GDM1 (cell line): ENCODE measurements at regions not wholly inside any gene's neighbourhood (a gene's known extent, or its start where the extent isn't known, plus 50 kb on each side); places are given as distances from the start of the nearest gene placed in this dataset.
"Not testable (repeated sequence)": the region's sequence is repeated elsewhere in the genome, so short reads cannot be mapped to it uniquely, and the experiment has no call there.

ENCODE experiments used
- DNase-seq: peaks from one replicate; lab custom pipeline; 2025; lab: John Stamatoyannopoulos, UW

GRCh38 chr7:149714081-149714909 lies 59.1 kb downstream of the ZNF467 start:
- DNase-seq, result peak; percentile 82

DNA sequence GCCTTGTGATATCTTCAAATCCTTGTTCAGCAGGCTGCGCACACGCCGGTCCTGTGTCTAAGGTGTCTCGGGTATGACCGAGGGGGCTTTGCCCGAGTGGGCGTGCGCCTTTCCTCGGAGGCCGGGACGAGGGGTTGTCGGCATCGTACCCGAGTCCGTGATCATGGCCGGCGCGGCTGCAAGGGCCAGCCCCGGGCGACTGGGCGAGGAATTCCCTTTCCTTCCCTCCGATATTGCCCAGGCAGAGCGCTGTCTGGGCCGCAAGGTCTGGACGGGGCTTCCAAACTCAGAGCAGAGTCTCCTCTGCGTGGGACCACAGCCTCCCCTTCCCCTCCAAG lies 59.7 kb downstream of the ZNF467 start:
- no peak for DNase-seq

GRCh38 chr7:149713061-149713730 lies 60.2 kb downstream of the ZNF467 start:
- no peak for DNase-seq

- no peak for DNase-seq
Measured at GRCh38 chr7:149708026-149708425, 65.4 kb downstream of the ZNF467 start.

DNA sequence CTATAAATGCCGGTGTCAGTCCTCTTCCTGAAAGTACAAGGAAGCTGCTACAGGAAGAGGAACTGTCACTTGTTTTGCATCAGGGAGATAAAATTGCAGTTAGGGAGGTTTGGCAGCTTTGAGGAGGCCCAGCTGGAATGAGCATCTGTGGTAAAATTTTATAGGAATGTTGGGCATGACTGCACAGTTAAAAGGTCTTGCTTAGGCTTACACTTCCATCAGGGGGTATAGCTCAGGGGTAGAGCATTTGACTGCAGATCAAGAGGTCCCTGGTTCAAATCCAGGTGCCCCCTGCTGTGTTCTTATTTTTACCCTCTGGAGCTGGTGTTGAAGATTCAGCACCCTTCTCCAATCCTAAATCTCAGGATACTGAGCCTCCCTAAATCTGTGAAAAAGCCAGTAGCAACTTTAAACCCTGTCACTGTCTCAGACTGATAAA lies 65.9 kb downstream of the ZNF467 start:
- peak; percentile 45 for DNase-seq

GRCh38 chr7:149706398-149706797 lies 67.0 kb downstream of the ZNF467 start:
- no peak for DNase-seq

DNA sequence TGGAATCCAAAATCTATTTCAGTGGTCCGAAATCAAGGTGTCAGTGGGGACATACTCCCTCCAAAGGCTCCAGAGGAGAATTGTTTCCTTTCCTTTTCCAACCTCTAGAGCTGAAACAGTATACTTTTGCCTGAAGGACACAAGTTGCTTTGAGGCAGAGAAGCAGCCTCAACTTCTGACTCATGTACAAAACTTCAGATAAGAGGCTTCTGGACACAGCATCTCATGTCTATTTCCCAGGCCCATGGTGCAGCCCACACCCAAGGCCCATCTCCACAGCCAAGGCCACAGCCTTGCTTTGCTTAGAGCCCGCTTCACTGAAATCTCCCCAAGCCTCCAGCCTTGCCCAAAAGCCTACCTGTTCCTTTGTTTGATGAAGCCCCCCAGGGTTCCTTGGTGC lies 68.9 kb downstream of the ZNF467 start:
- no peak for DNase-seq

- DNase-seq, result no peak
Measured at GRCh38 chr7:149703044-149703650, 70.2 kb downstream of the ZNF467 start.

- DNase-seq, result no peak
Measured at GRCh38 chr7:149701495-149702240, 71.7 kb downstream of the ZNF467 start.

DNA sequence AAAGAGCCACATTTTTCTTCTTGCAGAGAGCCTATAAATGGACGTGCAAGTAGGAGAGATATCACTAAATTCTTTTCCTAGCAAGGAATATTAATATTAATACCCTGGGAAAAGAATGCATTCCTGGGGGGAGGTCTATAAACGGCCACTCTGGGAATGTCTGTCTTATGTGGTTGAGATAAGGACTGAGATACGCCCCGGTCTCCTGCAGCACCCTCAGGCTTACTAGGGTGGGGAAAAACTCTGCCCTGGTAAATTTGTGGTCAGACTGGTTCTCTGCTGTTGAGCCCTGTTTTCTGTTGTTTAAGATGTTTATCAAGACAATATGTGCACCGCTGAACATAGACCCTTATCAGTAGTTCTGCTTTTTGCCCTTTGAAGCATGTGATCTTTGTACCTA lies 75.6 kb downstream of the ZNF467 start:
- DNase-seq, result not testable (repeated sequence)

DNA sequence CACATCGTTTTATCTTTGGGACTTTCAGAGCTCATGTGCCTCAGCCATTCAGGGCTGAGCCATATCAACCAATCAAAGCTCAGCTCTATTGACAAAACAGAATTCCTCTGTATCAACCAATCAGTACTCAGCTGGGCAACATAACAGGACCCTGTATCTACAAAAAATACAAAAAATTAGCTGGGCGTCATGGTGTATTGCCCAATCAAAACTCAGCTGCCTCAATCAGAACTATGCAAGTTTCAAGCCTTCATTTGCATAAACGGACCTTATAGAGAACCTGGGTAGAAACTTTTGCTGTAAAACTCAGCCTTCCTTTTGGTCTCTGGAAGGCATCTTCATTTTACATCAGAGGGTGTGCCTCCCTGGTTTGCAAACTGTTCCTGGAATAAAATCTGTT lies 77.1 kb downstream of the ZNF467 start:
- no peak for DNase-seq

DNA sequence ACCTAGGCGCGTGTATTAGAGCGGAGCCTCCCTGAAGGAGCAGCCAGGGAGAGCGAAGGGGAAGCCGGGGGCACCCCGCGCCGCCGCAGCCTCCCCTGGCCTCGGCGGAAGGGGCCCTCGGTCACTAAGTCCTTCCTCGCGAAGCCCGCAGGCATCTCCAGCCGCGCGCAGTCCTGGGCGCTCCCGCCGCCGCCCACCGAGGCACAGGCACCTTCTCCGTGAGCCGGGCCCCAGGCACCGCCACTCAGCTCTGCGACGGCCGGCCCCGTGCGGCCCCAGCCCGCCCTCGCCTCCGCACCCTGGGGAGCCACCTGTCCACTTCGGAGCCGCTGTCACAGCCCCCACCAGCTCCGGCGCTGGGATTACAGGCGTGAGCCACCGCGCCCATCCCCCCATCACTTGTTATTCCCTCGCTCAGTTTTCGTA lies 80.8 kb downstream of the ZNF467 start:
- DNase-seq, result no peak

- DNase-seq, result no peak
Measured at GRCh38 chr7:149692056-149692455, 81.3 kb downstream of the ZNF467 start.

GRCh38 chr7:149690688-149691446 lies 82.5 kb downstream of the ZNF467 start:
- no peak for DNase-seq

- DNase-seq, result no peak
Measured at GRCh38 chr7:149689291-149689721, 84.1 kb downstream of the ZNF467 start.

DNA sequence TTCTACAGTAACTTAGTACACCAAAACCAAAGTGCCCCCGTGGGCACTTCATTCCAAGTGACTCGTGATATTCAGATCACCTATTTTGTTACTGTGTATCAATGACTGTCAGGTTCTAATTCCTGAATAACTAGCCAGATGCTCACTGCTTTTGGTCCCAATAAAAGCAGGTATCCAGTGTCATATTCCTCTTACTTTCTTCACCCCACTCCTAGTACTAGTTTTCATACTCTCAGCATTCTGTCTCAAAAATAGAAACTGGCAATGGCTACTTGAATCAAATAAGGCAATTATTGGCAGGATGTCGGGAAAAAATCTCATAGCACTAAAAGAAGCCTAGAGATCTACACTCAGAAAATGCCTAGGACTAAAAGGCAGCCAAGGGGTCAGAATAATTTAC lies 84.6 kb downstream of the ZNF467 start:
- DNase-seq, result no peak

- not testable (repeated sequence) for DNase-seq
Measured at GRCh38 chr7:149687820-149688219, 85.6 kb downstream of the ZNF467 start.

GRCh38 chr7:149686449-149686848 lies 86.9 kb downstream of the ZNF467 start:
- no peak for DNase-seq

DNA sequence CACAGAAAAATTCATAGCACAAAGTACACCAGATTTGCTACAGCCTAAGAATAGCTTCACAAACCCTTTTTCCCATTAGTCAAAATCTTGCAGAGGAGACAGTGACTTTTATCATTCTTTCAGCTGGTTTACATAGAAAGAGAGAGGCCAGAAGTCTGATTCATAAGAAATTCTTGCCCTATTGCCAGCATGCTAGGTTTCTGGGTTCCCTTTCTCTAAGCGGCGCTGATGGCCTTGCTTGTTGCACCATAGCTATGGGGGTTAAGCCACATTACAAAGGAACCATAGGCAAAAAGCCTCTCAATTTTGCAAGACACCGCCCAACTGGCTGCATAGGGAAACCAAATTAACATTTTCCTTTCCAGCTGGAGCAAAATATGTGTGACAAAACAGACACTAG lies 87.4 kb downstream of the ZNF467 start:
- no peak for DNase-seq

DNA sequence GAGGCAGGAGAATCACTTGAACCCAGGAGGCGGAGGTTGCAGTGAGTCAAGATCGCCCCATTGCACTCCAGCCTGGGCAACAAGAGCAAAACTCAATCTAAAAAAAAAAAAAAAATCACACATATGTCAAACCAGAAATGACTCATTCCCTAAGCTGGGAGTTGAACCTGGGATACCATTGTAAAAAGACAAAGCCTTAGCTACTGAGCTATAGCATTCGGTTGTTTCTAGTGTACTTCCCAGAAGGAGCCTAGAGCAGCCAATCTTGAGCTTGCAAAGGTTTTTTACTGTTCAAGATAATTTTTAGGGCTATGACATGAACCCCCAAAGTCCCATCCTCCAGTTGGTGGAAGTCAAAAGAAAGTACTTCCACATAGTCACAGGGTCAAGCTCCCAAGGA lies 87.9 kb downstream of the ZNF467 start:
- DNase-seq, result no peak

GRCh38 chr7:149683898-149684297 lies 89.5 kb downstream of the ZNF467 start:
- DNase-seq, result no peak

DNA sequence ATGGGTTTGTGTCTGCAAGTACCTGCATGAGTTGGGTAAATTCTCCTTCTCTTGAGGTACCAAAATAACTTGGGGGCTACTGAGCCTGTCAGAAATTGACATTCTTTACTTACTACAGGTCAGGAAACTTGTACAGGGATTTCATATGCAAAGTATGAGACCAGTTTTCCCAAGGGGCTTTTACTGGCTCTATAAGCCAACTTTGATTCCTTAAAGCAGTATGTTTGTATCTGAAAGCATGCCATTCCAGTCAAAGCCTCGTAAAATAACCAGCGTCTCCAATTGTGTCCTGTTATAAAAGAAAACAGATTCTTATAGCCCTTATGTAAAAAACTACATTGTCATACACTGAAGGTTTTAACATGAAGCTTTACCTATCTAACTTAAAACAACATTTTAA lies 90.2 kb downstream of the ZNF467 start:
- no peak for DNase-seq
